K562 (cell line): ENCODE measurements at regions not wholly inside any gene's neighbourhood (a gene's known extent, or its start where the extent isn't known, plus 50 kb on each side); places are given as distances from the start of the nearest gene placed in this dataset.

Experiments
- ATAC-seq: fragments of 200-7000 bp; cut with Tn5 transposase; 3 replicates; pipeline ENCODE4 v1.9.1; 2020; ENCODE audit warnings: moderate library complexity
- BruUV-seq: library from RNA; stranded (reverse); fragments of 400-500 nt; replicated peaks from 2 replicates; lab custom pipeline; 2021; lab: Mats Ljungman, UMichigan
- CTCF ChIA-PET: fragments of 300-600 bp; formaldehyde crosslinking; extraction: SDS; loops from one replicate; lab custom pipeline; 2021; ENCODE audit warnings: low intra/inter-chr PET ratio; lab: Yijun Ruan, JAX
- POLR2A ChIA-PET: fragments of 300-600, 350-650 bp; sonication (Branson Sonifier 250); formaldehyde crosslinking; extraction: SDS; loops from one replicate; lab custom pipeline; 2021; ENCODE audit warnings: antibody characterized with exemption, inconsistent platforms; lab: Yijun Ruan, JAX
- DNase-seq, 4 experiments: peaks; one replicate each; pipeline versions ENCODE4 v3.0.0 to v3.0.0-alpha.2; 2011 to 2018; ENCODE audit warnings: low spot score in 3 of 4, mixed read lengths in 3 of 4; ENCODE audit errors: extremely low read depth in 1 of 4
- FAIRE-seq: peaks from 2 replicates; lab custom pipeline; 2011; peaks lifted over from hg19 to GRCh38; lab: Jason Lieb, UNC
- H2AFZ ChIP-seq: 2 replicates; pipeline ENCODE4 v1.6.0; 2011; ENCODE audit warnings: low read depth, low read length, control low read depth, inconsistent platforms
- H3K27ac ChIP-seq: fragments of 200-600 bp; 3 replicates; pipeline ENCODE4 v1.8.0; 2011; ENCODE audit warnings: low read depth, mild to moderate bottlenecking, control low read depth, inconsistent platforms, low read length, moderate library complexity, mixed read lengths; ENCODE audit errors: extremely low read depth
- H3K27me3 ChIP-seq, 2 experiments: fragments of 300-600 bp in 1 of 2; 2 replicates in 1 of 2; 3 replicates in 1 of 2; pipeline versions ENCODE4 v1.6.0 to v1.8.0; 2011; ENCODE audit warnings: inconsistent platforms in 2 of 2, low read length in 2 of 2, mild to moderate bottlenecking in 1 of 2, mixed read lengths in 1 of 2, moderate library complexity in 1 of 2; ENCODE audit not compliant: control insufficient read depth in 2 of 2, insufficient read depth in 2 of 2
- H3K36me3 ChIP-seq: fragments of 300-600 bp; 3 replicates; pipeline ENCODE4 v1.8.0; 2011; ENCODE audit warnings: mild to moderate bottlenecking, low read length, inconsistent platforms; ENCODE audit not compliant: control insufficient read depth, insufficient read depth
- H3K4me1 ChIP-seq, 2 experiments: fragments of 200-600 bp in 1 of 2; replicated peaks in 1 of 2; 2 replicates in 1 of 2; 3 replicates in 1 of 2; pipeline versions ENCODE4 v1.5.1 to v1.8.0; 2011; ENCODE audit warnings: inconsistent platforms in 2 of 2, low read length in 2 of 2, mild to moderate bottlenecking in 1 of 2, mixed read lengths in 1 of 2, moderate library complexity in 1 of 2; ENCODE audit not compliant: control insufficient read depth in 2 of 2, insufficient read depth in 2 of 2
- H3K4me2 ChIP-seq: 2 replicates; pipeline ENCODE4 v1.6.1; 2011; ENCODE audit warnings: low read length, control low read depth, inconsistent platforms, mixed read lengths; ENCODE audit not compliant: insufficient read depth
- H3K4me3 ChIP-seq: fragments of 200-600 bp; sonication (generic), shearing (Covaris generic); 2 replicates; pipeline ENCODE4 v1.5.1; 2016; ENCODE audit warnings: control low read depth, inconsistent platforms
- H3K79me2 ChIP-seq: fragments of 200-600 bp; 3 replicates; pipeline ENCODE4 v1.8.0; 2011; ENCODE audit warnings: low read length, inconsistent platforms; ENCODE audit not compliant: control insufficient read depth, insufficient read depth
- H3K9ac ChIP-seq, 2 experiments: 2 replicates each; pipeline versions ENCODE4 v1.6.0 to v1.6.1; 2011; ENCODE audit warnings: low read depth in 2 of 2, low read length in 2 of 2, control low read depth in 1 of 2, inconsistent platforms in 1 of 2, mild to moderate bottlenecking in 1 of 2, mixed read lengths in 1 of 2; ENCODE audit not compliant: insufficient read depth in 1 of 2
- H3K9me1 ChIP-seq: one replicate; pipeline ENCODE4 v1.6.0; 2011; ENCODE audit warnings: inconsistent platforms, mild to moderate bottlenecking, low read length, moderate library complexity; ENCODE audit not compliant: control insufficient read depth, insufficient read depth
- H3K9me3 ChIP-seq: replicated peaks from 2 replicates; pipeline ENCODE4 v1.5.1; 2011; ENCODE audit warnings: low read depth, low read length, inconsistent platforms; ENCODE audit not compliant: control insufficient read depth, insufficient read depth
- H4K20me1 ChIP-seq: replicated peaks from 2 replicates; pipeline ENCODE4 v1.6.1; 2011; ENCODE audit warnings: low read length, inconsistent platforms, mixed read lengths; ENCODE audit not compliant: control insufficient read depth, insufficient read depth
- ATF4 ChIP-seq: fragments of 450-650 bp; formaldehyde crosslinking; IDR thresholded peaks from 2 replicates; pipeline ENCODE4 v1.4.0; 2022; ENCODE audit warnings: mild to moderate bottlenecking, moderate library complexity
- BCLAF1 ChIP-seq, 2 experiments: fragments of 450-650 bp in 1 of 2; IDR thresholded peaks; 2 replicates each; pipeline ENCODE4 v1.6.1; 2011 to 2017; ENCODE audit warnings: low read depth in 2 of 2, antibody characterized with exemption in 1 of 2, borderline replicate concordance in 1 of 2, low read length in 1 of 2, mild to moderate bottlenecking in 1 of 2, mixed read lengths in 1 of 2; ENCODE audit not compliant: control insufficient read depth in 1 of 2
- FOXJ3 ChIP-seq: sonication (generic); formaldehyde crosslinking; IDR thresholded peaks from 2 replicates; pipeline ENCODE4 v1.4.0; 2020; ENCODE audit warnings: mild to moderate bottlenecking, missing genetic modification reagents
- LCOR ChIP-seq: sonication (generic); formaldehyde crosslinking; IDR thresholded peaks from 2 replicates; pipeline ENCODE4 v1.8.0; 2022; ENCODE audit warnings: mild to moderate bottlenecking, missing genetic modification reagents
- MIER1 ChIP-seq: fragments of 450-650 bp; IDR thresholded peaks from 2 replicates; pipeline ENCODE4 v1.6.1; 2016; ENCODE audit warnings: antibody characterized with exemption, mild to moderate bottlenecking, low read depth
- NFYB ChIP-seq: IDR thresholded peaks from 2 replicates; pipeline ENCODE4 v1.6.1; 2011; ENCODE audit warnings: mild to moderate bottlenecking, moderate library complexity; ENCODE audit not compliant: insufficient read length; ENCODE audit errors: extremely low read depth
- SNIP1 ChIP-seq: fragments of 450-650 bp; IDR thresholded peaks from 2 replicates; pipeline ENCODE4 v1.7.1; 2017; ENCODE audit warnings: low read depth, mild to moderate bottlenecking
- ZNF121 ChIP-seq: sonication (generic); formaldehyde crosslinking; conservative IDR thresholded peaks from 2 replicates; pipeline ENCODE4 v1.8.0; 2022; ENCODE audit warnings: missing genetic modification reagents
- ZNF444 ChIP-seq: fragments of 250-450 bp; sonication (Bioruptor Pico); IDR thresholded peaks from 2 replicates; pipeline ENCODE4 v1.4.0; 2020; ENCODE audit warnings: mild to moderate bottlenecking, moderate library complexity
- ZNF764 ChIP-seq: fragments of 250-450 bp; sonication (Bioruptor Pico); IDR thresholded peaks from 2 replicates; pipeline ENCODE4 v1.4.0; 2020; ENCODE audit warnings: low read depth, mild to moderate bottlenecking, moderate library complexity
- WGBS: fragments of 100-300 bp; shearing (Covaris generic); methylation state at CpG from one replicate; pipeline ENCODE4 v1.1.6; 2016; ENCODE audit warnings: low coverage, mixed read lengths; ENCODE audit not compliant: insufficient coverage; ENCODE audit errors: missing lambda C conversion rate; 5-methylcytosine and 5-hydroxymethylcytosine counted together
- in situ Hi-C: fragments of 300-500 bp; cut with MboI; formaldehyde crosslinking; loops from 4 replicates; pipeline ENCODE4 v1.15.0; 2018; ENCODE audit warnings: inconsistent platforms, mixed read lengths
- intact Hi-C: fragments of 100-400 bp; cut with micrococcal nuclease; formaldehyde crosslinking; loops from 2 replicates; pipeline ENCODE4 v1.14.2; 2022

- TF ChIP-seq SNIP1, result no peak
These were observed 66.5 kb upstream of the KTN1 start (continued) for GRCh38 chr14:55513491-55513890.

- ChIA-PET CTCF (no interaction called here), POLR2A (interaction anchor here (0.7 kb wide), 1 partner anchor 9 kb away, joined by 3 read pairs; no protein-coding TSS in a partner anchor)
- Histone ChIP-seq H3K4me1 (no peaks in the 10 kb centered on the region; a peak in 1 of 5 replicates), H3K9me3 (no peaks in the 10 kb centered on the region), H3K4me2 (no peak overlapping the region), H2AFZ (no peak overlapping the region), H3K9me1 (no peaks in the 10 kb centered on the region), H3K27me3 (no peaks in the 10 kb centered on the region), H3K36me3 (no peaks in the 10 kb centered on the region), H3K27ac (no peak overlapping the region), H3K79me2 (no peaks in the 10 kb centered on the region), H3K4me3 (no peak overlapping the region), H4K20me1 (no peaks in the 10 kb centered on the region), H3K9ac (no peak overlapping the region)
- in situ Hi-C loops, result no loop called here
- 68% methylated on average over 17 of the region's 17 CpGs for WGBS
- DNase-seq (no peak), FAIRE-seq (no peak), ATAC-seq (no peak)
- no TSS peak for BruUV-seq
- TF ChIP-seq ZNF121, result no peak
- no peak for TF ChIP-seq ZNF444 (CRISPR knock-in tag)
- no peak for TF ChIP-seq BCLAF1 (IDR thresholded peaks at IDR 0.05; ENCODE audit: borderline replicate concordance in 1 of 2, control insufficient read depth in 1 of 2, low read depth in 2 of 2, low read length in 1 of 2)
- TF ChIP-seq ATF4 (CRISPR knock-in tag), result no peak
- no peak for TF ChIP-seq MIER1
- TF ChIP-seq ZNF764 (CRISPR knock-in tag), result no peak
- no peak for TF ChIP-seq LCOR (CRISPR knock-in tag)
- no peak for TF ChIP-seq NFYB
- no peak for TF ChIP-seq FOXJ3 (CRISPR knock-in tag)
- intact Hi-C loops, result no loop called here
These were observed 65.1 kb upstream of the KTN1 start for GRCh38 chr14:55514819-55515490.
